GM18511 (cell line): ENCODE measurements at regions not wholly inside any gene's neighbourhood (a gene's known extent, or its start where the extent isn't known, plus 50 kb on each side); places are given as distances from the start of the nearest gene placed in this dataset.
"Not testable (repeated sequence)": the region's sequence is repeated elsewhere in the genome, so short reads cannot be mapped to it uniquely, and the experiment has no call there.

Source experiments
- ATAC-seq: cut with Tn5 transposase; IDR thresholded peaks from one replicate; pipeline ENCODE4 v1.9.1; 2021; ENCODE audit warnings: mild to moderate bottlenecking, moderate library complexity; ENCODE audit not compliant: unreplicated experiment

GRCh38 chrX:121405826-121406225 is 358.4 kb downstream of the GLUD2 start:
- no peak for ATAC-seq

- ATAC-seq = no peak
Measured at GRCh38 chrX:121407627-121408026, 360.2 kb downstream of the GLUD2 start.

- ATAC-seq = not testable (repeated sequence)
Measured at GRCh38 chrX:121431514-121431913, 384.1 kb downstream of the GLUD2 start.

DNA sequence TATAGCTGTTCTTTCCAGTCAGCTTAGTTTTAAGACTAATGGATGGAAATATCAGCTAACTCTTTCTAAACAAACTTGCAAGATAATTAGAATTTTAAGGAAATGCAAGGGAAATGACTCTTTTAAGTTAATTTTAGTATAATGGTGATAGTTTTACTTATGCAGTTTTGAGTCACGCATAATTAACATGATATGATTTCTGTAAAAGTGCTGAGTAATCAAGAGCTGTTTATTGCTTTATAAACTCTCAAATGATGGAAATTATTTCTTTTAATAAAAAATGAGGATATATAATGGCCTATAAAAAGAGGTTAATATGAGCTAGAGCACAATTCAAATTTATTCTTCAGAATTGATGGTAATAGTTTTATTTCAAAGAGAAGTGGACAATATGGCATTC is 385.9 kb downstream of the GLUD2 start:
- ATAC-seq = no peak

DNA sequence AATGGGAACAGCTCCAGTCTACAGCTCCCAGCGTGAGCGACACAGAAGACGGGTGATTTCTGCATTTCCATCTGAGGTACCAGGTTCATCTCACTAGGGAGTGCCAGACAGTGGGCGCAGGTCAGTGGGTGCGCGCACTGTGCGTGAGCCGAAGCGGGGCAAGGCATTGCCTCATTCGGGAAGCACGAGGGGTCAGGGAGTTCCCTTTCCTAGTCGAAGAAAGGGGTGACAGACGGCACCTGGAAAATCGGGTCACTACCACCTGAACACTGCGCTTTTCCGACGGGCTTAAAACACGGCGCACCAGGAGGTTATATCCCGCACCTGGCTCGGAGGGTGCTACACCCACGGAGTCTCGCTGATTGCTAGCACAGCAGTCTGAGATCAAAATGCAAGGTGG is 390.3 kb downstream of the GLUD2 start:
- ATAC-seq = not testable (repeated sequence)

- peak; percentile 71 for ATAC-seq
Measured at GRCh38 chrX:121455890-121456289, 408.5 kb downstream of the GLUD2 start.

DNA sequence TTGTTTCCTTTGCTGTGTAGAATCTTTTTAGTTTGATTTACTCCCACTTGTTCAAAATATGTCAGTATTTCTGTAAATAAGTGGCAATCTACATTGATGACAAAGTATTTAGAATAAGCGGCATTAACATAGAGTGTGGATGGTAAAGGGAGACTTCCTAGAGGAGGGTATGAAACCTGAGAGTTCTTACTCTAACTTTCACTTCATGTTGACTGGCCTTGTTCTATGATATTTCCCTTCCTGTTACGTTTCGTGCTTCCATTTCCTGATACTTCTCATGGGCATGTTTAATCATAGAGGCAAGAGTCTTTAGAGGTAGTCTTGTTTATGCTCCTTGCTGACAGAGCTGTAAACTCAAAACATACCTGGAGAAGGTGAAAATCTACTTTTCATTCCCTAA is 408.9 kb downstream of the GLUD2 start:
- peak; percentile 94 for ATAC-seq

DNA sequence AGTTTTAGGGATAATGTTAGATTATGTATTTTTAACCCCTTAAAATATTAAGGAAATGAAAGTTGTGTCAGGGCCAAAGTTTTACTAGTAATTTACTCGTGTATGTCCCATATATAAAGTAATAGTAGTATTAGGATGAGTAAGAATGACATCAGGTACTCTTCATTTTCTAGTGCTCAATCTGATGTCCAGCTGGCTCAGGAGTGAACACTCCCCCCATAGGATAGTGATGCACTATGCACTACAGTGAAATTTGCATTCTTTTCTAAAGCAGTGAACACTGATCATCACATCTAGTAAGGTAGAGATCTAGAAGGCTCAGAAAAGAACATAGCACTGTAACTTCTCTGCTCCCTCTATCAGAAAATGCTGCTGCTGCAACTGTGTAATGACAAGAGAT is 409.7 kb downstream of the GLUD2 start:
- peak; percentile 54 for ATAC-seq

- ATAC-seq = no peak
Measured at GRCh38 chrX:121479406-121479805, 432.0 kb downstream of the GLUD2 start.

DNA sequence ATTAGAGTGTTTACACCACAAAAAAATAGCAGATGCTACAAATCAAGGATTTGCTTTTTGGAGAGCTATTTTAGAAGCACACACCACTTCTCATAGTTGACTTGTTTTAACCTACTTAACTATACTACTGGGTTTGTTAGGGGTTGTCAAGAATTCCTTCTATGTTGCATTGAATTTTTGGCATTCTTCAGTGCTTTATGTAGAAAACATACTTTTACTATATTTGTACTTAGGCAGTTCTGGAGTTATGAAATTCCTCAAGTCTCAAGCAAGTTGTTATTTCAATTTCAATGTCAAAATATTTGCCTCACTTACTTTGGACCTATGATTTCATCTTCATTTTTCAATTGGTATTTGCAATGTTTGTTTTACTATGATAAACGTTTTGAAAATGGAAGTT is 449.6 kb downstream of the GLUD2 start:
- ATAC-seq = no peak

DNA sequence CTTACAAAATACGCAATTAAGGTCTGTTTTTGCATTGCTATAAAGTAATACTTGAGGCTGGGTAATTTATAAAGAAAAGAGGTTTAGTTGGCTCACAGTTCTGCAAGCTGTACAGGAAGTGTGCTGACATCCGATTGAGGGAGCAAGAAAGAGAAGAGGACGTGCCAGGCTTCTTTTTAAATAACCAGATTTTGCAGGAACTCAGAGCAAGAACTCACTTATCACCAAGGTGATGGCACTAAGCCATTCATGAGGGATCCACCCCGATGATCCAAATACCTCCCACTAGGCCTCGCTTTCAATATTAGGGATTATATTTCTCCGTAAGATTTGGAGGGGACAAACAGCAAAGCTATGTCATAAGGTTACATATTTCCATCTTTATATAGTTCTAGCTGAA is 456.7 kb downstream of the GLUD2 start:
- no peak for ATAC-seq

GRCh38 chrX:121546317-121546716 is 498.9 kb downstream of the GLUD2 start:
- peak; percentile 68 for ATAC-seq

- ATAC-seq = no peak
Measured at GRCh38 chrX:121558886-121559285, 511.5 kb downstream of the GLUD2 start.

- ATAC-seq = no peak
Measured at GRCh38 chrX:121562616-121563015, 515.2 kb downstream of the GLUD2 start.

DNA sequence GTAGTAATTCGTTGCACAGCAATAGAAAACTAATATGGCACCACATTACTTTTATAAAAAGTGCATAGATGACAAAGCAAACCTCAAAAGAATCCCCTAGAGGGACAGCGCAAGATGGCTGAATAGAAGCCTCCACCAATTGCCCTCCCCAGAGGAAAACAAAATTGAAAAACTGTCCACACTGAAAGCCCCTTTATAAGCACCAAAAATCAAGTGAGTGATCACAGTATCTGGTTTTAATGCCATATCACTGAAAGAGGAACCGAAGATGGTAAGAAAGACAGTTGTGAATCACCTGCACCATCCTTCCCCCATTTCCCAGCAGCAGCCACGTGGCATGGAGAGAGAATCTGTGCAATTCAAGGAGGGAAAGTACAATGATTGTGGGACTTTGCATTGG is 522.2 kb downstream of the GLUD2 start:
- ATAC-seq = peak; percentile 76

GRCh38 chrX:121570072-121570841 is 522.8 kb downstream of the GLUD2 start:
- ATAC-seq = peak; percentile 63

DNA sequence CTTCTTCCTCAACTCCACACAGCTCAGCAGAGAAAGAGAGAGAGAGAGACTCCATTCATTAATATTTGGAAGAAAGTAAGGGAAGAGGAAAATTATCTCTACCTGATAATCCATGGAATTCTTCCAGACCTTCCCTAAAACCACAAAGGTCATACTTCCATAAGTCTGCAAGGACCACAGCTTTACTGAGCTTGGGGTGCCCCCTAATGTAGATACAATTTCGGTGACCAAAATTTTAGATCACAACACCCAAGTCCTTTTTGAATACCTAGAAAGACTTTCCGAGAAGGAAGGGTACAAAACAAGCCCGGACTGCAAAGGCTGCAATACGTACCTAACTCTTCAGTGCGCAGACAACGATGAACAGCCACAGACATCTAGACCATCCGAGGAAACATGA is 523.9 kb downstream of the GLUD2 start:
- no peak for ATAC-seq

GRCh38 chrX:121574384-121574783 is 527.0 kb downstream of the GLUD2 start:
- not testable (repeated sequence) for ATAC-seq

DNA sequence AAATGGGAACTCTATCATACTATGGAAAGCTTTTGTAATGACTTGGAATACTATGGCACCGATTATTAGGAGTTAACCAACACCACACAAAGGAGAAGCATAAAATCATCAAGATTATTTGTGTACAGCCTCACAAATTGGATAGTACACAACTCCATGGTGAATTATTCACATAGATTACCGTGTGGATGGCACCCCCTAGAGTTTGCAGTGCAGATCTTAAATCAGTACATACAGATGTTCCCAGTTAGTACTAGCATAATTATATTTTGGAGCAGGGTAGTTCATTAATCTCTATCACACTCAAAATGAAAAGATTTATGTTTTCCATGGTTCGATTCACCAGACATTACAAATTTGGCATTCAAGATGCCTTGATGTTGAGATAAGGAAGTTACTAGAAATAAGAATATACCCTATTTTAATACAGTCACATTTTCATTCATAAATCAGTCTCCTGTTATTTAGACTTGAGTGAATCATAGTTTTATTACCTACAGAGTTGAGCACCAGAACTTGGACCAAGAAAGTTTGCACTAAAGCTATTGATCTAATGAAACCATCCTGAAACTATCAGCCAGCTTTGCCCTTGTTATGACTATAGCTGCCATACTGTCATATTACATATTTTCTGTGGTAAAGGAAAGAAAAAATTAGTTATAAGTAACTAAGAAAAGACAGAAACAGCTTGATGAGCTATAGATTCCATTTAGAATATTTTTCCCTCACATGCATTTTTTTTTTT is 531.8 kb downstream of the GLUD2 start:
- ATAC-seq = peak; percentile 81

DNA sequence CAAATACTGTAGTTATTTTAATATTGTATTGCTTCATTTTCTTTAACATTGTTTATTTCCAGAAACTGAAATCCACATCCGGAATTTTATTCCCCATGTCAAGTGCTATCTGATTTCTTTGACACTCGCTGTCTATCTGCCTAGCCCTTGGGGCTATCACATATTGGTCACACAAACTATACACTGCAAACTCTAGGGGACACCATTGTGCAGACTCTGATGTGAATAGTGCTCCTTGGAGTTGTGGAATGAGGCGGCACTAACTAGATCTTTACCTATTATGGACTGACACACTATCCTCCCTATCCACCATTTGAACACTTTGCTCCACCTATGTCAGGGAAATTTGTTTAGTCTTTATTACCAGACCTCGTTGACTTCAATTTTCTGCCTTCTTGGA is 534.5 kb downstream of the GLUD2 start:
- ATAC-seq = no peak

DNA sequence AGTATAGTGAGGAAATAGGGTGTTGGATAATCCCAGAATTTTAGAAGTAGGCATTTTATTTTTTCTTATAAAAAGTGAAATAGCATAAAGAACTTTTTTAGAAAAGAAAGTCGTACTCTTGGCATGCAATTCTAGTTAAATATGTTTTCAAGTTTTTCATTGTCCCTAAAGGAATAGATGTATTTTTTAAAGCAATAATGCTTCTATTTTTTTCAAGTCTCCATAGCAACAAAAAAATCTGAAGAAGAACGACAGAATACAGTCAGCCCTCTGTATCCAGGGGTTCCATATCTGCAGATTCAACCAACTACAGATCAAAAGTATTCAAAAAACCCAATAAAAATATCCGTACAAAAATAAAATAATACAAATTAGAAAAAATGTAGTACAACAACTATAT is 538.2 kb downstream of the GLUD2 start:
- ATAC-seq = no peak

GRCh38 chrX:121592884-121593283 is 545.5 kb downstream of the GLUD2 start:
- no peak for ATAC-seq
